HG02840 (cell line): ENCODE measurements at regions not wholly inside any gene's neighbourhood (a gene's known extent, or its start where the extent isn't known, plus 50 kb on each side); places are given as distances from the start of the nearest gene placed in this dataset.

Experiments used
- ATAC-seq: cut with Tn5 transposase; IDR thresholded peaks from one replicate; pipeline ENCODE4 v1.9.1; 2021; ENCODE audit warnings: mild to moderate bottlenecking, moderate library complexity, moderate number of reproducible peaks; ENCODE audit not compliant: unreplicated experiment, low FRiP score

GRCh38 chr3:34008836-34009809 is 210.7 kb downstream of the PDCD6IP start:
- ATAC-seq = no peak

GRCh38 chr3:34011171-34012101 is 213.0 kb downstream of the PDCD6IP start:
- ATAC-seq = no peak

- no peak for ATAC-seq
These were observed 213.7 kb downstream of the PDCD6IP start for GRCh38 chr3:34012102-34012461.

- ATAC-seq = no peak
These were observed 215.6 kb downstream of the PDCD6IP start for GRCh38 chr3:34013818-34014570.

GRCh38 chr3:34015204-34016142 is 217.0 kb downstream of the PDCD6IP start:
- ATAC-seq = no peak

- no peak for ATAC-seq
These were observed 218.6 kb downstream of the PDCD6IP start for GRCh38 chr3:34016925-34017587.

GRCh38 chr3:34017757-34018156 is 219.3 kb downstream of the PDCD6IP start:
- no peak for ATAC-seq

GRCh38 chr3:34019158-34019557 is 220.7 kb downstream of the PDCD6IP start:
- ATAC-seq = no peak

- ATAC-seq = no peak
These were observed 221.7 kb downstream of the PDCD6IP start for GRCh38 chr3:34020170-34020569.

GRCh38 chr3:34020726-34021680 is 222.6 kb downstream of the PDCD6IP start:
- ATAC-seq = no peak

GRCh38 chr3:34022147-34022546 is 223.7 kb downstream of the PDCD6IP start:
- no peak for ATAC-seq

- no peak for ATAC-seq
These were observed 226.2 kb downstream of the PDCD6IP start for GRCh38 chr3:34024447-34025240.

- no peak for ATAC-seq
These were observed 235.4 kb downstream of the PDCD6IP start for GRCh38 chr3:34033839-34034238.

- no peak for ATAC-seq
These were observed 236.4 kb downstream of the PDCD6IP start for GRCh38 chr3:34034840-34035239.

- no peak for ATAC-seq
These were observed 237.3 kb downstream of the PDCD6IP start for GRCh38 chr3:34035775-34036174.

- no peak for ATAC-seq
These were observed 238.8 kb downstream of the PDCD6IP start for GRCh38 chr3:34037260-34037659.

GRCh38 chr3:34038131-34038530 is 239.7 kb downstream of the PDCD6IP start:
- ATAC-seq = no peak
